GM12892 (cell line): ENCODE measurements at regions not wholly inside any gene's neighbourhood (a gene's known extent, or its start where the extent isn't known, plus 50 kb on each side); places are given as distances from the start of the nearest gene placed in this dataset.

Experiments used
- DNase-seq: peaks from one replicate; pipeline ENCODE4 v3.0.0; 2011; ENCODE audit not compliant: insufficient read length
- FAIRE-seq: peaks from 2 replicates; lab custom pipeline; 2011; peaks lifted over from hg19 to GRCh38; lab: Jason Lieb, UNC
- POLR2A ChIP-seq: IDR thresholded peaks from 2 replicates; pipeline ENCODE4 v1.6.1; 2011; ENCODE audit warnings: low read depth, low read length, control low read depth
- POLR2AphosphoS5 ChIP-seq: IDR thresholded peaks from 2 replicates; pipeline ENCODE4 v1.6.1; 2011; ENCODE audit warnings: low read depth, low read length, control low read depth
- TAF1 ChIP-seq: IDR thresholded peaks from 2 replicates; pipeline ENCODE4 v1.6.1; 2011; ENCODE audit warnings: low read depth, mild to moderate bottlenecking, control low read depth, low read length, borderline replicate concordance

DNA sequence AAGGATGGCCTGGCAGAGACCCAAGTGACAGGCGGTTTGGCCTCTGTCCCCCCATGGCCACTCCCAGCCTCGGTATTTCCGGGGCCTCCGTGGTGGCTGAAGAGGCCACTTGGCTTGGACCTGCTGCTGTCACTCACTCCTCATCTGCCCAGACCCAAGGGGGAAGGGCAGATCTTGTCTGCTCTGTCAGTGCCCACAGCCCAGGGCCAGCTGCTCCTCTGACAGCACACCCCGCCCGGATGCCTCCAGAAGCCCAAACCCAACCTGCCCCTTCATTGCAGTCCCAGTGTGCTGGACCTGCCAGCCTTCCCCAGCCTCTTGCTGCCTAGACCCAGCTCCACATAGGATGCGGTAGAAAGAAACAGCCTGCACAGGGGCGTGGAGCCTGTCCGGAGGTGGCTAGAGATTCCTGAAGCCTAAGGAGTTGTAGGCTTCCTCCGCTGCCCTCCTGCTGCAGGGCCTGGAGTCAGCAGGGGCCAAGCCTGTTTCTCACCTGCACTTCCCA lies 52.0 kb downstream of the MAGEF1 start:
- no peak for TF ChIP-seq POLR2AphosphoS5
- no peak for TF ChIP-seq TAF1
- no peak for TF ChIP-seq POLR2A
- FAIRE-seq (no peak), DNase-seq (no peak)

DNA sequence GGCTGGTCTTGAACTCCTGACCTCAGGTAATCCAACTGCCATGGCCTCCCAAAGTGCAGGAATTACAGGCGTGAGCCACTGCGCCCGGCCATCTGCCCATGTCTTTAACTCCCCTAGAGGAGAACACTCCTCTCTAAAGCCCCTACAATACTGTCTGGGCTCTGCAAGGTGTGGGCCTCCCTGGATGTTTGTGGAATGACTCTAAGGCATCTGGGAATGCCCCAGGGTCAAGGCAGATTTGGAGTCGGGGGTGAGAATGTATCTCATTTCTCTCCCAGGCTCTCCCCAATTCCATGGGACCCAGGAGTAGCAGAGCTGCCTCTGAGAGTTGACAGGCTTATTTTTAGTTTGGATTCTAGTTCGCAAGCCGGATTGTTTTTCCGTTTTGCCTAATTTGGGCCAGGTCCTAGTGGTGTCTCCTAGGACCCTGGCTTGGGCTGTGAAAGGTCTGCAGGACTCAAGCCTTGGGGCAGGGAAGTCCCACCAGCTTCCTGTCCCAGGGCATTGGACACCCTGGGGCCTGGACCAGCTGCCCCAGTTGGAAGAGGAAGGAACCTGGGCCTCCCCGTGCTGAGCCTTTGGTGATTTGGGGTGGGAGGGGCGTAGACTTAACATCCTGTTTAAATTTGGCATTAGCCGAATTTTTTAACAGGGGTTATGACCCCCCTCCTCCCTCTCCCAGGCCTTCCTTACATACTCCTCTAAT lies 53.5 kb downstream of the MAGEF1 start:
- TF ChIP-seq TAF1 (no peak), POLR2A (no peak), POLR2AphosphoS5 (no peak)
- FAIRE-seq (no peak), DNase-seq (no peak)

DNA sequence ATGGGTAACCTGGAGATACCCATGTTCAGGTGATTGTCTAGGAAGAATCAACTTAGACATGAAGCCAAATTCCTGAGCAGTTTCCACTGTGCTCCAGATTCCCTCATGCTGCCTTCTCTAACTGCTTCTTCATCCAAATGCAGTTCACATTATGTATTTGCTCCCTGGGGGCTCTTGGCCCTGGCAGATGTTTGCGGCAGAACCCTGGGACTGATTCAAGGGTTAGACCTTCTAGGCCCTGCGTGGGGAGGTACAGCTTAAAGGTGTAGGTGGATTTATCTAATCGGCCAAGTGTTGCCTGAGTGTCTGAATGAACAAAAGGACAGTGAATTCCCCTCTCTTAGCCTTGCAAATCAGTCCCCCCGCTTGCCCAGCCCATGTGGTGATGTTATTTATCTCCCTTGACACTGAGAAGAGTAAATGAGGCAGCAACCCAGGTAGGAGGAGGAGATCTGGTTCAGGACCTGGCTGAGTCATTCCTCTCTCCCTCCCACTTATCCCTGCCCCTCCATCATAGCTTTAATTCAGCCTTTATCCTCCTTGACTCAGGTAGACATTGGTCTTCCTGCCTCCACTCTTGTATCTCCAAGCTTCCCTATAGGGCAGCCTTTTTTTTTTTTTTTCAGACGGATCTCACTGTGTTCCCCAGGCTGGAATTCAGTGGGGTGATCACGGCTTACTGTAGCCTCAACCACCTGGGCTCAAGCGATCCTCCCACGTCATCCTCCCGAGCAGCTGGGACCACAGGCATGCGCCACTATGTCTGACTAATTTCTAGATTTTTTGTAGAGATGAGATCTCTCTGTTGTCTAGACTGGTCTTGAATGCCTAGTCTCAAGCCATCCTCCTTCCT lies 54.8 kb downstream of the MAGEF1 start:
- TF ChIP-seq POLR2A: no peak
- no peak for TF ChIP-seq POLR2AphosphoS5
- no peak for TF ChIP-seq TAF1
- DNase-seq (peak; percentile 51), FAIRE-seq (peak; percentile 77)

DNA sequence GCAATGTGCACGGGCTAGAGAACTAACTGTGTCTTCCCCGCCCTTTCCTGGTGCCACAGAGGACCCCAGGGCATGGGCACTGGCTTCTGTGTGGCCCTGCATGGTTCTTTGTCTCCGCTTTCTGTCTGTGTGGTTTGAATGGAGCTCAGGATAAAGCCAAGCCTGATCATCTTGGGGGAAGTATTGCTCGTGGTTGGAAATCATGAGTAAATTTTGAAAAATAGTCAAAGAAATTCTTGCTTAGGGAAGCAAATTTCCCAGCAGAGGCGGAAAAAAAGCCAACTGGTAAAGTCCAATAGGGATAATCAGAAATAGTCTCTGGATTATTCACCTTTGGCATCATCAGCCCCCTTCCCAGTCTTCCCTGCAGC lies 55.4 kb downstream of the MAGEF1 start:
- TF ChIP-seq POLR2A (no peak), POLR2AphosphoS5 (no peak), TAF1 (no peak)
- FAIRE-seq (no peak), DNase-seq (no peak)

DNA sequence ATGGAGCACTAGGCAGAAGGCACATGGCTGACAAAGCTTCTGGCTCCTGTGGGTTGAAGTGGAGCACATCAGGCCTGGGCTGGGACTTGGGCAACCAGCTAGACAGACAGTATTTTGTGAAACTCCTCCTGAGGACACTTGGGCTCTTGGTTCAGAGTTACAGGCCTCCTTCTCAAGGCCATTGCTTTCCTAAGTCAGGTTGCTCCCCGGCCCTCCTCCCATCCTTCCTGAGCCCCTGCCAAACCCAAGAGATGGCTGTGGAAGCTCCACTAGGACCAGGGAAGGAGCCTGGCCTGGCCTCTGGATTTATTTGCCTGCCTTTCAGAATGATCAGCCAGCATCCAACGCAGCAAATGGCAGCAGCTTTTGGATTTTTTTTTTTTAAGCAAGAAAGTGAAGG lies 56.3 kb downstream of the MAGEF1 start:
- FAIRE-seq: no peak
- no peak for TF ChIP-seq POLR2A
- TF ChIP-seq TAF1: no peak
- no peak for TF ChIP-seq POLR2AphosphoS5
- DNase-seq: no peak

GRCh38 chr3:184654375-184654774 lies 57.5 kb downstream of the MAGEF1 start:
- no peak for DNase-seq
- no peak for FAIRE-seq
- TF ChIP-seq POLR2A (no peak), TAF1 (no peak), POLR2AphosphoS5 (no peak)

DNA sequence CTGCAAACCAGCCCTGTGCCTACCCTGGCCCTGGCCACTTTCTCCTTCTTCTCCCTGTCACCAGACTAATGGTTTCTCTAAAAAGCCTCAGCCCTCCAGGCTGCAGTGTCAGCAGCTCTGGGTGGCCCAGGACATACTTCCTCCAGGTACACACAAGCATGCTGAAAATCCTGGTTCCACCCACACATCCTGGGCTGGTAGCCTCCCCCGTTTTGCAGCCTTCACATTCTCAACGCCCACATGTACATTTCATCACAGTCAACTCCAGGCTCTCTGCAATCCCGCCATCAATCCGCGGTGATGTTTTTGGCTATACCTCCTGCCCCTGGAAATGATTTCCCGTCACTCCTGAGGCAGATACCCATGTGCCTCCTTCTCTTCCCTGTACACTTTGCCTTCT lies 59.4 kb downstream of the MAGEF1 start:
- DNase-seq (no peak), FAIRE-seq (no peak)
- TF ChIP-seq POLR2AphosphoS5 (no peak), POLR2A (no peak), TAF1 (no peak)

DNA sequence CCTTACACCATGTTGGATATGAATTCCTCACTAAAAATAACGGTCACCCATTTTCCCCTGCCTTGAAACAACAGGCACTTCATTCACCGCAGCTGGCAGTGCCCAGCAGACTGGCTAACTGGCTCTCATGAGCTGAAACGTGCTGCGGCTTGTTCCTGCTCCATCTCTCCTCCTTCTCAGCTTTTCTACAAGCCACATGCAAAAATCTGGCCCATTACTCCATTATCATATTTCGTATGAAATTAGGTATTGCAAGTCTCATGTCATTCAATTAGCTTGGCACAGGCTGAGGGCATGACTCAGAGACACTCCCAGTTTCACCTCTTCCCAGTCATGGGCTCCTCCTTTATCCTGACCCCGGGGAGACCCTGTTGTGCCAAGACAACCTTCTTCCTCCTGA lies 60.0 kb downstream of the MAGEF1 start:
- DNase-seq (no peak), FAIRE-seq (no peak)
- no peak for TF ChIP-seq POLR2A
- TF ChIP-seq POLR2AphosphoS5: no peak
- no peak for TF ChIP-seq TAF1

DNA sequence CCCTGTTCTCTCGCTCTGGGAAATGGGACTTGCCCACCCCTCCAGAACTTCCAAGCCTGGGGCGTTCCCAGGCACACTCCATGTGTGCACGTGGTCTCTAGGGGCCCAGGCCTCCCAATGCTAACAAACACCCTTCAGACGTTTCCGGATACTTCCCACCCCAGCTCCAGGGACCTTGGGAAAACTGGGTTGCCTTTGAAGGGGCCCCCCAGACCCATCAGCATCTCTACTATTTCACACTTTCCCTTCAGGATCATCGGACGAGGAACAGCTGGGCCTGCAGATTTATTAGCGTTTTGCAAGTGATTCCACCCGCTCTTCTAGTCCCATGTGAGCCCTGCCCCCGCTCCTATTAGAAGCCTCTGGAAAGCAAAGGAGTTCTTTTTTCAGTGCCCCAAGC lies 63.2 kb downstream of the MAGEF1 start:
- DNase-seq: no peak

DNA sequence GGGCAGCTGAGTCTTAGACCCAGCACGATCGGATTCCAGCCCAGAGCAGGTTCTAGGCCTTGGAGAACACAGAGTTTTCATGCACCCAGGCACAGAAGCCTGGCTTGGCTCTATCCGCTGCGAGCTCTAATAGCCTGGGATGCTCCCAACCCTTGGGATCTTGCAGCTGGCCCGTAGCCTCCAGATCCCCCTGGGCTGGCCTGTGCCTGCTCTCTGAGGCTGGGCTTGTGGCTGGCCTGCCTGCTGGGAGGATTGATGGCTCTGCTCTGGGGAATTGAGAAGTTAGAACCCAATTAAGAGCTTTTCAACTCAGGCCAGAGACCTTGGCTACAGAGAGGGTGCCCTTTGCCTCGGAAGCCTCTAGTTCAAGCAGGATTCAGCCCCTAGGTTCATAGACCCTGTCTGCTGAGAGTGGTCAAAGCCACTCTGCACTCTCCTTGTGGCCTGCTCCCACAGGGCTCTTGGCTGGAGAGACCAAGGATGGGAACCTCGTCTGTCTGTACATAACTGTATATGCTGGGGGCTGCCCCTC lies 64.4 kb downstream of the MAGEF1 start:
- DNase-seq (no peak), FAIRE-seq (no peak)
- no peak for TF ChIP-seq TAF1
- TF ChIP-seq POLR2AphosphoS5: no peak
- TF ChIP-seq POLR2A: no peak

More for the DNA sequence above, 63.2 kb downstream of the MAGEF1 start:
- TF ChIP-seq TAF1: no peak
- TF ChIP-seq POLR2AphosphoS5: no peak
- TF ChIP-seq POLR2A: no peak
- no peak for FAIRE-seq

GRCh38 chr3:184645336-184645735 lies 66.5 kb downstream of the MAGEF1 start:
- no peak for FAIRE-seq
- no peak for DNase-seq
- no peak for TF ChIP-seq POLR2A
- no peak for TF ChIP-seq POLR2AphosphoS5
- TF ChIP-seq TAF1: no peak

- FAIRE-seq: no peak
- no peak for DNase-seq
- TF ChIP-seq TAF1: no peak
- TF ChIP-seq POLR2AphosphoS5: no peak
- no peak for TF ChIP-seq POLR2A
Observed at GRCh38 chr3:184643442-184643841, 68.4 kb downstream of the MAGEF1 start.
